H1 (cell line): ENCODE measurements at regions not wholly inside any gene's neighbourhood (a gene's known extent, or its start where the extent isn't known, plus 50 kb on each side); places are given as distances from the start of the nearest gene placed in this dataset.

Source experiments
- CTCF ChIA-PET: fragments of 300-600 bp; sonication (Branson Sonifier 250); formaldehyde crosslinking; loops from one replicate; lab custom pipeline; 2021; ENCODE audit not compliant: partially characterized antibody; lab: Charles Lee
- POLR2A ChIA-PET: fragments of 300-600 bp; sonication (Branson Sonifier 250); formaldehyde crosslinking; loops from one replicate; lab custom pipeline; 2021; ENCODE audit warnings: inconsistent platforms; ENCODE audit not compliant: partially characterized antibody; lab: Charles Lee
- DNase-seq, 2 experiments: peaks; one replicate each; pipeline versions ENCODE4 v3.0.0 to v3.0.0-alpha.2; 2010 to 2022; ENCODE audit warnings: low spot score in 2 of 2, low read depth in 1 of 2, mixed read lengths in 1 of 2
- FAIRE-seq: peaks from 2 replicates; lab custom pipeline; 2011; peaks lifted over from hg19 to GRCh38; lab: Jason Lieb, UNC
- H2AFZ ChIP-seq: 2 replicates; pipeline ENCODE4 v1.8.1; 2012; ENCODE audit warnings: low read length, inconsistent platforms
- H2AK5ac ChIP-seq: 2 replicates; pipeline ENCODE4 v1.6.1; 2013; ENCODE audit warnings: low read depth, low read length
- H2BK120ac ChIP-seq: replicated peaks from 2 replicates; pipeline ENCODE3; 2013; ENCODE audit warnings: low read depth, low read length, inconsistent platforms
- H2BK12ac ChIP-seq: 2 replicates; pipeline ENCODE4 v1.6.1; 2013; ENCODE audit warnings: low read depth, low read length
- H2BK15ac ChIP-seq: 2 replicates; pipeline ENCODE4 v1.6.1; 2013; ENCODE audit warnings: low read length
- H2BK20ac ChIP-seq: 2 replicates; pipeline ENCODE4 v1.6.1; 2013; ENCODE audit warnings: low read length
- H2BK5ac ChIP-seq: 2 replicates; pipeline ENCODE4 v1.6.1; 2013; ENCODE audit warnings: low read depth, low read length
- H3K14ac ChIP-seq: 2 replicates; pipeline ENCODE4 v1.6.1; 2013; ENCODE audit warnings: inconsistent platforms; ENCODE audit not compliant: insufficient read length
- H3K18ac ChIP-seq: 2 replicates; pipeline ENCODE4 v1.6.1; 2013; ENCODE audit warnings: low read length; ENCODE audit errors: extremely low read depth
- H3K23ac ChIP-seq: 2 replicates; pipeline ENCODE4 v1.6.1; 2013; ENCODE audit warnings: inconsistent platforms; ENCODE audit not compliant: insufficient read length
- H3K23me2 ChIP-seq: 2 replicates; pipeline ENCODE4 v1.6.1; 2013; ENCODE audit warnings: low read depth, low read length
- H3K27ac ChIP-seq: 2 replicates; pipeline ENCODE4 v1.6.1; 2011; ENCODE audit warnings: low read depth, low read length, inconsistent platforms
- H3K27me3 ChIP-seq, 4 experiments: replicated peaks in 1 of 4; 1 replicate in 1 of 4; 2 replicates in 3 of 4; pipeline versions ENCODE4 v1.6.1 to v1.8.1; 2011 to 2013; ENCODE audit warnings: low read length in 3 of 4, mild to moderate bottlenecking in 3 of 4, inconsistent platforms in 2 of 4, mixed read lengths in 2 of 4, moderate library complexity in 1 of 4; ENCODE audit not compliant: control insufficient read depth in 3 of 4, insufficient read depth in 3 of 4; ENCODE audit errors: extremely low read depth in 1 of 4
- H3K36me3 ChIP-seq, 4 experiments: 2 replicates each; pipeline versions ENCODE4 v1.6.1 to v1.8.1; 2011 to 2013; ENCODE audit warnings: mild to moderate bottlenecking in 4 of 4, low read length in 3 of 4, moderate library complexity in 2 of 4, control low read depth in 1 of 4, inconsistent platforms in 1 of 4; ENCODE audit not compliant: insufficient read depth in 4 of 4, control insufficient read depth in 2 of 4
- H3K4ac ChIP-seq: replicated peaks from 2 replicates; pipeline ENCODE3; 2013; ENCODE audit warnings: low read length, low read depth, mixed read lengths, inconsistent platforms; ENCODE audit not compliant: insufficient read length
- H3K4me1 ChIP-seq, 4 experiments: replicated peaks in 1 of 4; 1 replicate in 1 of 4; 2 replicates in 3 of 4; pipeline versions ENCODE4 v1.6.1 to v1.8.1; 2011 to 2013; ENCODE audit warnings: low read length in 3 of 4, inconsistent platforms in 2 of 4, mixed read lengths in 1 of 4; ENCODE audit not compliant: insufficient read depth in 4 of 4, control insufficient read depth in 3 of 4
- H3K4me2 ChIP-seq, 2 experiments: 2 replicates each; pipeline versions ENCODE4 v1.6.1 to v1.8.1; 2011 to 2013; ENCODE audit warnings: low read depth in 2 of 2, low read length in 2 of 2, control low read depth in 1 of 2, inconsistent platforms in 1 of 2, mild to moderate bottlenecking in 1 of 2; ENCODE audit not compliant: insufficient read depth in 1 of 2
- H3K4me3 ChIP-seq, 4 experiments: fragments of 200-600, 300-600 bp in 1 of 4; sonication (generic), shearing (Covaris generic), sonication (Bioruptor Twin) in 1 of 4; 2 replicates each; pipeline versions ENCODE4 v1.5.1 to v1.8.1; 2011 to 2016; ENCODE audit warnings: low read length in 4 of 4, low read depth in 3 of 4, control low read depth in 2 of 4, inconsistent platforms in 2 of 4, mild to moderate bottlenecking in 2 of 4, mixed read lengths in 1 of 4, moderate library complexity in 1 of 4; ENCODE audit not compliant: insufficient read depth in 2 of 4; ENCODE audit errors: extremely low read depth in 1 of 4
- H3K56ac ChIP-seq: replicated peaks from 2 replicates; pipeline ENCODE3; 2013; ENCODE audit warnings: low read depth, mild to moderate bottlenecking, mixed read lengths, low read length, inconsistent platforms; ENCODE audit not compliant: insufficient read length
- H3K79me1 ChIP-seq: 2 replicates; pipeline ENCODE4 v1.6.1; 2013; ENCODE audit warnings: low read depth, low read length, control low read depth
- H3K79me2 ChIP-seq, 2 experiments: 2 replicates each; pipeline versions ENCODE4 v1.6.1 to v1.8.1; 2012 to 2013; ENCODE audit warnings: low read length in 2 of 2, mild to moderate bottlenecking in 2 of 2, inconsistent platforms in 1 of 2; ENCODE audit not compliant: insufficient read depth in 2 of 2, control insufficient read depth in 1 of 2
- H3K9ac ChIP-seq, 4 experiments: replicated peaks in 1 of 4; 1 replicate in 1 of 4; 2 replicates in 3 of 4; pipeline versions ENCODE4 v1.6.1 to v1.8.1; 2011 to 2013; ENCODE audit warnings: low read depth in 3 of 4, low read length in 3 of 4, control low read depth in 2 of 4, mild to moderate bottlenecking in 2 of 4, moderate library complexity in 2 of 4, inconsistent platforms in 1 of 4; ENCODE audit errors: extremely low read depth in 1 of 4
- H3K9me3 ChIP-seq, 2 experiments: 2 replicates each; pipeline versions ENCODE4 v1.6.1 to v1.8.1; 2012 to 2013; ENCODE audit warnings: mild to moderate bottlenecking in 2 of 2, moderate library complexity in 2 of 2, control low read depth in 1 of 2, inconsistent platforms in 1 of 2, low read depth in 1 of 2, low read length in 1 of 2, mixed read lengths in 1 of 2; ENCODE audit not compliant: insufficient read depth in 2 of 2
- H4K20me1 ChIP-seq, 2 experiments: replicated peaks in 1 of 2; 2 replicates each; pipeline versions ENCODE3 to v1.8.1; 2011 to 2013; ENCODE audit warnings: inconsistent platforms in 2 of 2, low read length in 2 of 2, mild to moderate bottlenecking in 1 of 2; ENCODE audit not compliant: insufficient read depth in 2 of 2, control insufficient read depth in 1 of 2
- H4K5ac ChIP-seq: 2 replicates; pipeline ENCODE4 v1.6.1; 2013; ENCODE audit warnings: low read length, low read depth, mixed read lengths, inconsistent platforms; ENCODE audit not compliant: insufficient read length
- H4K8ac ChIP-seq: 2 replicates; pipeline ENCODE4 v1.8.0; 2013; ENCODE audit warnings: mild to moderate bottlenecking, moderate library complexity, low read length, inconsistent platforms; ENCODE audit not compliant: insufficient read depth; ENCODE audit errors: extremely low read depth
- H4K91ac ChIP-seq: replicated peaks from 2 replicates; pipeline ENCODE3; 2013; ENCODE audit warnings: low read length, mixed read lengths, inconsistent platforms; ENCODE audit not compliant: insufficient read length
- ASH2L ChIP-seq: fragments of 200-600, 300-600 bp; sonication (generic); IDR thresholded peaks from one replicate; pipeline ENCODE4 v1.7.1; 2017; ENCODE audit warnings: low read length
- ATF2 ChIP-seq: IDR thresholded peaks from 2 replicates; pipeline ENCODE4 v1.6.1; 2012; ENCODE audit warnings: low read length, inconsistent platforms
- CBX8 ChIP-seq: fragments of 300-800, 300-1000 bp; sonication (generic); IDR thresholded peaks from 2 replicates; pipeline ENCODE4 v1.7.1; 2016; ENCODE audit warnings: low read depth, low read length, borderline replicate concordance
- CEBPB ChIP-seq: IDR thresholded peaks from 2 replicates; pipeline ENCODE4 v1.6.1; 2012; ENCODE audit warnings: low read depth, low read length
- CHD2 ChIP-seq: IDR thresholded peaks from 2 replicates; pipeline ENCODE4 v1.6.1; 2012; ENCODE audit warnings: low read length, improper control_type of control experiment
- FOSL1 ChIP-seq: IDR thresholded peaks from 2 replicates; pipeline ENCODE4 v1.6.1; 2011; ENCODE audit warnings: mild to moderate bottlenecking, low read depth, low read length, moderate library complexity; ENCODE audit not compliant: insufficient read depth
- GTF2F1 ChIP-seq: IDR thresholded peaks from 2 replicates; pipeline ENCODE4 v1.6.1; 2012; ENCODE audit warnings: low read depth, low read length, improper control_type of control experiment, borderline replicate concordance
- JUN ChIP-seq: IDR thresholded peaks from 2 replicates; pipeline ENCODE4 v1.6.1; 2011; ENCODE audit warnings: low read depth, mild to moderate bottlenecking, improper control_type of control experiment, low read length
- JUND ChIP-seq: IDR thresholded peaks from 2 replicates; pipeline ENCODE4 v1.6.1; 2011; ENCODE audit warnings: mild to moderate bottlenecking, improper control_type of control experiment, low read length
- PHF8 ChIP-seq: fragments of 200-600 bp; sonication (generic); conservative IDR thresholded peaks from 2 replicates; pipeline ENCODE4 v1.7.1; 2012; ENCODE audit warnings: low read depth, mild to moderate bottlenecking, inconsistent platforms, low read length, moderate library complexity
- RBBP5 ChIP-seq: IDR thresholded peaks from 2 replicates; pipeline ENCODE4 v1.7.1; 2012; ENCODE audit warnings: low read depth, mild to moderate bottlenecking, inconsistent platforms, low read length, moderate library complexity, borderline replicate concordance
- RFX5 ChIP-seq: IDR thresholded peaks from 2 replicates; pipeline ENCODE4 v1.6.1; 2011; ENCODE audit warnings: low read depth, low read length, improper control_type of control experiment, borderline replicate concordance
- SP2 ChIP-seq: IDR thresholded peaks from 2 replicates; pipeline ENCODE4 v1.6.1; 2012; ENCODE audit warnings: mild to moderate bottlenecking, low read length, inconsistent platforms
- TCF12 ChIP-seq: IDR thresholded peaks from 2 replicates; pipeline ENCODE4 v1.6.1; 2011; ENCODE audit warnings: low read depth, mild to moderate bottlenecking, low read length
- TEAD4 ChIP-seq: IDR thresholded peaks from 2 replicates; pipeline ENCODE4 v1.6.1; 2012; ENCODE audit warnings: low read depth, low read length, inconsistent platforms, mixed read lengths
- WGBS, 2 experiments: shearing (Covaris generic) in 1 of 2; methylation state at CpG; one replicate each; pipeline versions ENCODE4 v1.1.6 to v1.1.7; 2013 to 2015; ENCODE audit warnings: low lambda C conversion rate in 2 of 2, mixed read lengths in 2 of 2, inconsistent platforms in 1 of 2, low coverage in 1 of 2, missing lambda C conversion rate in 1 of 2; ENCODE audit not compliant: insufficient replicate concordance in 2 of 2, insufficient coverage in 1 of 2, insufficient read length in 1 of 2; ENCODE audit errors: extremely low coverage in 1 of 2, missing lambda C conversion rate in 1 of 2; 5-methylcytosine and 5-hydroxymethylcytosine counted together

- no peak overlapping the region for H3K4me2 ChIP-seq
- H2BK15ac ChIP-seq: no peak overlapping the region
- H3K27me3 ChIP-seq: no peaks in the 10 kb centered on the region
- no peak overlapping the region for H4K5ac ChIP-seq
- H4K20me1 ChIP-seq: no peaks in the 10 kb centered on the region
- H3K23me2 ChIP-seq: no peaks in the 10 kb centered on the region
- no peaks in the 10 kb centered on the region for H3K9me3 ChIP-seq
- CTCF ChIA-PET: no interaction called here
- H3K9ac ChIP-seq: no peak overlapping the region
- DNase-seq: no peak
- H3K4me1 ChIP-seq: peaks cover 0 to under 1% (median 0%) of the 10 kb centered on the region in 4 experiments; a peak in 1 of 7 replicates
- H3K56ac ChIP-seq: no peak overlapping the region
- no peak overlapping the region for H2BK20ac ChIP-seq
- H2AK5ac ChIP-seq: no peak overlapping the region
- no peak overlapping the region for H3K27ac ChIP-seq
- H3K18ac ChIP-seq: no peak overlapping the region
- no peak overlapping the region for H4K8ac ChIP-seq
- H3K14ac ChIP-seq: no peak overlapping the region
- no peaks in the 10 kb centered on the region for H3K79me2 ChIP-seq
- H3K4ac ChIP-seq: no peak overlapping the region
- no peaks in the 10 kb centered on the region for H3K36me3 ChIP-seq
- no peak overlapping the region for H2BK120ac ChIP-seq
- no peak overlapping the region for H2BK5ac ChIP-seq
- H3K4me3 ChIP-seq: no peak overlapping the region
- no peak overlapping the region for H2AFZ ChIP-seq
- POLR2A ChIA-PET: no interaction called here
- no peak overlapping the region for H2BK12ac ChIP-seq
- FAIRE-seq: no peak
- no peak overlapping the region for H3K23ac ChIP-seq
- no peak overlapping the region for H4K91ac ChIP-seq
- no peaks in the 10 kb centered on the region for H3K79me1 ChIP-seq
- WGBS, 2 experiments: 72% methylated on average over 3 of the region's 3 CpGs; no CpG with 5 or more reads in 1 of the 2 experiments
- no peak for TF ChIP-seq JUN
- no peak for TF ChIP-seq ASH2L
- TF ChIP-seq SP2: no peak
- no peak for TF ChIP-seq ATF2
- no peak for TF ChIP-seq JUND
- no peak for TF ChIP-seq RBBP5
- no peak for TF ChIP-seq RFX5
- no peak for TF ChIP-seq TEAD4
- TF ChIP-seq GTF2F1: no peak
- no peak for TF ChIP-seq CBX8
- TF ChIP-seq PHF8: no peak
- no peak for TF ChIP-seq CHD2
- no peak for TF ChIP-seq TCF12
- no peak for TF ChIP-seq CEBPB
- no peak for TF ChIP-seq FOSL1
Observed at GRCh38 chr1:57791497-57791896, 367.6 kb upstream of the DAB1 start.
